ENCODE measurements at regions not wholly inside any gene's neighbourhood (a gene's known extent, or its start where the extent isn't known, plus 50 kb on each side); places are given as distances from the start of the nearest gene placed in this dataset.

DNA sequence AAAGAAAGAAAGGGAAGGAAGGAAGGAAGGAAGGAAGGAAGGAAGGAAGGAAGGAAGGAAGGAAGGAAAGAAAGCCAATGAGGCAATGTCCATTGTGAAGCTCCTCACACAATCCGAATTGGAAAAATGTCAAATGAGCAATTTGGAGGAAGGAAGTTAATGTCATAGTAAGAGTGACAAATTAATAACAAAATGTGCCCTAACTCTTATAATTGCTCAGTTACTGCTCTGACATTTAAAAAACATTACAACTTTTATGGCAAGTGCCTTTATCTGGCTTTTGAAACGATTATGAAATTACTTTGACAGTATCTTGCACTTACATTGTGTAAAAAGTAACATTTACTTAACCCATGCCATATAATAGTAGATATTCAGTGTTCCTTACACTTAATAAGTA, 96.5 kb upstream of the EFHC2 start:
- Histone ChIP-seq H3K79me1 (ENCODE audit: insufficient read depth, low read depth, low read length, poor library complexity, severe bottlenecking) (no peaks in the 10 kb centered on the region), H3K27me3 (ENCODE audit: insufficient read depth, low read length) (no peaks in the 10 kb centered on the region; the same call in 1 of the 2 replicates), H3K4me1 (ENCODE audit: insufficient read depth, low read length) (no peaks in the 10 kb centered on the region), H4K5ac (ENCODE audit: insufficient read length, low read depth, low read length) (no peak overlapping the region), H3K9ac (ENCODE audit: extremely low read depth, insufficient read length, low read length) (no peak overlapping the region), H4K20me1 (ENCODE audit: control insufficient read depth, insufficient read depth, insufficient read length) (no peaks in the 10 kb centered on the region), H2BK20ac (ENCODE audit: low read depth, low read length, poor library complexity, severe bottlenecking) (no peak overlapping the region), H2BK12ac (ENCODE audit: insufficient read length, low read depth, low read length) (no peak overlapping the region), H4K91ac (ENCODE audit: insufficient read length, low read depth, low read length) (no peak overlapping the region), H2AFZ (ENCODE audit: low read length) (no peak overlapping the region), H2BK5ac (ENCODE audit: insufficient read length, low read length) (no peak overlapping the region), H2AK5ac (ENCODE audit: insufficient read length, low read length) (no peak overlapping the region), H3K4me2 (ENCODE audit: insufficient read depth, insufficient read length, low read length) (no peak overlapping the region), H3K9me3 (ENCODE audit: control insufficient read depth, low read depth, low read length) (peaks cover 26% of the 10 kb centered on the region), H3K14ac (ENCODE audit: insufficient read depth, low read length) (no peak overlapping the region), H2BK120ac (ENCODE audit: low read depth, low read length, poor library complexity, severe bottlenecking) (no peak overlapping the region), H3K56ac (ENCODE audit: insufficient read length, low read depth, low read length) (no peak overlapping the region), H3K79me2 (ENCODE audit: insufficient read depth, low read length) (no peaks in the 10 kb centered on the region), H3K18ac (ENCODE audit: insufficient read length, low read depth, low read length) (no peak overlapping the region), H3T11ph (ENCODE audit: low read length) (no peak overlapping the region), H4K8ac (replicated peaks; ENCODE audit: insufficient read length, low read depth, low read length) (no peak overlapping the region), H3K27ac (ENCODE audit: insufficient read length, low read depth, low read length) (no peak overlapping the region), H3K4ac (ENCODE audit: low read depth, low read length) (no peak overlapping the region), H3K23ac (ENCODE audit: insufficient read length, low read depth, low read length) (no peak overlapping the region), H3K23me2 (ENCODE audit: insufficient read length, low read depth, low read length, poor library complexity, severe bottlenecking) (no peaks in the 10 kb centered on the region), H2BK15ac (ENCODE audit: low read depth, low read length) (no peak overlapping the region)
- WGBS (ENCODE audit: extremely low coverage, insufficient read length, low lambda C conversion rate) = no CpG with 5 or more reads among the region's 2 CpGs
- Mint-ChIP-seq H3K4me1 (peaks cover 0 to 5% of the 10 kb centered on the region in 2 experiments; a peak in 1 of 4 replicates), H3K36me3 (ENCODE audit: insufficient read depth in 1 of 3, low read depth in 3 of 3) (no peaks in the 10 kb centered on the region; a peak in 4 of 7 replicates), H3K27ac (no peak overlapping the region), H3K27me3 (ENCODE audit: low read depth) (no peaks in the 10 kb centered on the region), H3K9me3 (peaks cover 40 to 42% of the 10 kb centered on the region in 2 experiments), H3K4me3 (no peak overlapping the region)
- TF ChIP-seq, protein P1, sequence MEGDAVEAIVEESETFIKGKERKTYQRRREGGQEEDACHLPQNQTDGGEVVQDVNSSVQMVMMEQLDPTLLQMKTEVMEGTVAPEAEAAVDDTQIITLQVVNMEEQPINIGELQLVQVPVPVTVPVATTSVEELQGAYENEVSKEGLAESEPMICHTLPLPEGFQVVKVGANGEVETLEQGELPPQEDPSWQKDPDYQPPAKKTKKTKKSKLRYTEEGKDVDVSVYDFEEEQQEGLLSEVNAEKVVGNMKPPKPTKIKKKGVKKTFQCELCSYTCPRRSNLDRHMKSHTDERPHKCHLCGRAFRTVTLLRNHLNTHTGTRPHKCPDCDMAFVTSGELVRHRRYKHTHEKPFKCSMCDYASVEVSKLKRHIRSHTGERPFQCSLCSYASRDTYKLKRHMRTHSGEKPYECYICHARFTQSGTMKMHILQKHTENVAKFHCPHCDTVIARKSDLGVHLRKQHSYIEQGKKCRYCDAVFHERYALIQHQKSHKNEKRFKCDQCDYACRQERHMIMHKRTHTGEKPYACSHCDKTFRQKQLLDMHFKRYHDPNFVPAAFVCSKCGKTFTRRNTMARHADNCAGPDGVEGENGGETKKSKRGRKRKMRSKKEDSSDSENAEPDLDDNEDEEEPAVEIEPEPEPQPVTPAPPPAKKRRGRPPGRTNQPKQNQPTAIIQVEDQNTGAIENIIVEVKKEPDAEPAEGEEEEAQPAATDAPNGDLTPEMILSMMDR (conservative IDR thresholded peaks at IDR 0.05) = no peak
- DNase-seq = no peak

Measured in H9 (cell line).